Liver (tissue), 3 donors: ENCODE measurements at regions not wholly inside any gene's neighbourhood (a gene's known extent, or its start where the extent isn't known, plus 50 kb on each side); places are given as distances from the start of the nearest gene placed in this dataset.

Experiments used
- CTCF ChIP-seq: fragments of 150-350 bp; IDR thresholded peaks from 2 replicates; pipeline ENCODE4 v1.5.1; 2017; ENCODE audit warnings: improper control_type of control experiment, low read depth, low read length; ENCODE audit not compliant: missing input control
- EGR1 ChIP-seq, 2 donors: IDR thresholded peaks; 2 replicates each; pipeline ENCODE4 v1.6.1; 2016 to 2018; ENCODE audit warnings: antibody characterized with exemption in 2 of 2, low read depth in 2 of 2
- FOXA1 ChIP-seq: IDR thresholded peaks from 2 replicates; pipeline ENCODE4 v1.6.1; 2016; ENCODE audit warnings: antibody characterized with exemption
- RAD21 ChIP-seq, 2 donors: IDR thresholded peaks; 2 replicates each; pipeline ENCODE4 v1.6.1; 2016; ENCODE audit warnings: antibody characterized with exemption in 2 of 2, mild to moderate bottlenecking in 2 of 2
- SP1 ChIP-seq: IDR thresholded peaks from 2 replicates; pipeline ENCODE4 v1.6.1; 2018; ENCODE audit warnings: antibody characterized with exemption, mild to moderate bottlenecking
- YY1 ChIP-seq: IDR thresholded peaks from 2 replicates; pipeline ENCODE4 v1.6.1; 2016; ENCODE audit warnings: antibody characterized with exemption, mild to moderate bottlenecking
- TF ChIP-seq, protein P1 (sequence below): IDR thresholded peaks from 2 replicates; pipeline ENCODE4 v1.6.1; 2016; ENCODE audit warnings: antibody characterized with exemption
- donor health status: healthy.
- donor health status: healthy.

DNA sequence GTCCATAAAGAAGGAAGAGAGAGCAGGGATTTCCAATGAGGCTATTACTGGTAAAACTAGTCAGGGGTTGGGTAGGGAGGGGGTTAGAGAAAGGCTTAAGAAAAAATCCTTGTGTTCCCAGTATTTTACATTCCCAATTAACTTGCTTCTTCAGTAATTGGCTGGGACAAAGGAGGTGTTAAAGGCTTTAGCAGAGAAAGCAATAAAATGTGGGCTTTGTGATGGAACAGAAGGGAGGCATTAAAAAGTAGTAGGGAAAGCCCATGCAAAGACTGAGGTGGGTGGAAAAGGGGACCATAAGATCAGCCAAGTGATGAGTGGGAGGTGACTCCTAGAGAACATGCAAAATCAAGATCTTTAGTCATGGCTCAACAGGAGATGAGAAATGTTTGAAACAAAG, 1467.2 kb downstream of the RPA4 start:
- TF ChIP-seq CTCF (no peak), YY1 (no peak), SP1 (no peak), RAD21 (IDR thresholded peaks at IDR 0.05) (no peak), FOXA1 (no peak), EGR1 (IDR thresholded peaks at IDR 0.05; ENCODE audit: low read depth in 2 of 2) (no peak)
- TF ChIP-seq, protein P1, sequence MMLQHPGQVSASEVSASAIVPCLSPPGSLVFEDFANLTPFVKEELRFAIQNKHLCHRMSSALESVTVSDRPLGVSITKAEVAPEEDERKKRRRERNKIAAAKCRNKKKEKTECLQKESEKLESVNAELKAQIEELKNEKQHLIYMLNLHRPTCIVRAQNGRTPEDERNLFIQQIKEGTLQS, result no peak
